ENCODE measurements at regions not wholly inside any gene's neighbourhood (a gene's known extent, or its start where the extent isn't known, plus 50 kb on each side); places are given as distances from the start of the nearest gene placed in this dataset.

GRCh38 chr2:120499784-120500495 is 154.0 kb downstream of the INHBB start:
- TF ChIP-seq CTCF (IDR thresholded peaks at IDR 0.05) (no peak), POLR2A (IDR thresholded peaks at IDR 0.05) (no peak)

Data from vagina (tissue), 2 donors.